HG03442 (cell line): ENCODE measurements at regions not wholly inside any gene's neighbourhood (a gene's known extent, or its start where the extent isn't known, plus 50 kb on each side); places are given as distances from the start of the nearest gene placed in this dataset.

Experiments used
- ATAC-seq: cut with Tn5 transposase; IDR thresholded peaks from one replicate; pipeline ENCODE4 v1.9.1; 2021; ENCODE audit warnings: mild to moderate bottlenecking, moderate library complexity; ENCODE audit not compliant: unreplicated experiment

DNA sequence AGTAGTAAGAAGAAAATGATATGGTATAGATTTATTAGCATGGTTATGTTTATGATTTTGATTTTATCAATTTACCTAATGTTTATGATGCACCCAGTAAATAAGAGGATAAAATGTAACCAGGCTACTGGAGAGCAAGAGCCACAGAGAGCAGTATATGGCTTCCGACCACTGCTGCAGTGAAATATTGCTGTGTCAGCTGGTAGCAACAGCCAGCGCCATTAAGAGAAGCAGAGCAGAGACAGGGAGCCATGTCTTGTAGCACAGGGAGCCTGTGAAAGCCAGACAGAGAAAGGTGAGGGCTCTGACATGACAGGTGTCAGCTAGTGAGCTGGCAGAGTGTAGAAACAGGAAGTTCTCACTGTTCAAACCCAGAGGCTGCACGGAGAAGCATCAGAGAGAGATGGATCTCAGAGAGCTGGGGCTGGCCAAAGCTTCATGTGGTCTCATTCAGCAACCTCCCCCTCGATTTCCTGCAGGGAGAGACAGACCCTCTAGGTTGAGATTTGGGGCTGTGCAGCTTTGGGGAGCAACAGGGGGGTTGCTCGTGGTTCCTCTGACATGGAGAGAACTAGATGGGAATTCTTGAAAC lies 202.1 kb downstream of the MED10 start:
- ATAC-seq, result no peak

DNA sequence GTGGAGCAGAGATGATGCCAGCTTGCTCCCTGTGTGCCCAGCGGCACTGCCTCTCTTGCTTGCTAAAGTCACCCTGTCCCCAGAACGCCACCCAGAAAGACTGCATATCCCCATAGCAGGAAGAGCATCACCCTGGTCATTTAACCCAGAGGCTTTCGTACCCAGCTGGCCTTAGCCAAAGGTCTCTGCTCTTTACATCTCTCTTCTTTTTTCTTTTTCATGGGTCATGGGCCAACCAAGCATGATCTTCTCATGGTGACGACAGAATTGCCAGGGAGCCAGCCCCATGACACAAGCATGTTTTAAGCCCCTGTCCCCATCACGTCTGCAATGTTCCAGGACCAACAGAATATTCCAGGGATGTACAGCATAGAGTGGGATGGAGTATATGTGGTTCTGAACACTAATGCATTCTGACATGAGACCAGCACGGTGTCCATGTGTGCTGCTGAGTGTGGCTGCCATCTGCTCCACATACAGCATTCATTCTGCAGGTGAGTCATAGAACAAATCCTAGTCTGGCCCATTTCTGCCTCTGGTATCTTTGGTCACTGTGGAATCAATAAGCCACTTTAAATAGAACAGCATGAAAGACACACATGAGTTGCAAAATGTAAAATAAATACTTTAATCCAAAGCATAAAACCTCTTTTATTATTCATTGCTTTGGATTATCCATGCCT lies 203.0 kb downstream of the MED10 start:
- no peak for ATAC-seq

DNA sequence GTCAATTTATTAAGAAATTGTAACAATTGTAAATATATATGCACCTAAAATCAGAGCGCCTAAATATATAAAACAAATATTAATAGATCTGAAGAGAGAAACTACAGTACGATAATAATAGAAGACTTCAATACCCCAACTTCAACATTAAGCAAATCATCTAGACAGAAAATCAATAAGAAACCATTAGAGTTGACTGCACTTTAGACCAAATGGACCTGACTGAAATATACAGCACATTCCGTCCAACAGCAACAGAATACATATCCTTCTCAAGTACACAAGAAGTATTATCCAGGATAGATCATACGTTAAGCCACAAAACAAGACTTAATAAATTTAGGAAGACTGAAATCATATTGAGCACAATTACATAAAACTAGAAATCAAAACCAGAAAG lies 208.7 kb downstream of the MED10 start:
- ATAC-seq, result no peak

DNA sequence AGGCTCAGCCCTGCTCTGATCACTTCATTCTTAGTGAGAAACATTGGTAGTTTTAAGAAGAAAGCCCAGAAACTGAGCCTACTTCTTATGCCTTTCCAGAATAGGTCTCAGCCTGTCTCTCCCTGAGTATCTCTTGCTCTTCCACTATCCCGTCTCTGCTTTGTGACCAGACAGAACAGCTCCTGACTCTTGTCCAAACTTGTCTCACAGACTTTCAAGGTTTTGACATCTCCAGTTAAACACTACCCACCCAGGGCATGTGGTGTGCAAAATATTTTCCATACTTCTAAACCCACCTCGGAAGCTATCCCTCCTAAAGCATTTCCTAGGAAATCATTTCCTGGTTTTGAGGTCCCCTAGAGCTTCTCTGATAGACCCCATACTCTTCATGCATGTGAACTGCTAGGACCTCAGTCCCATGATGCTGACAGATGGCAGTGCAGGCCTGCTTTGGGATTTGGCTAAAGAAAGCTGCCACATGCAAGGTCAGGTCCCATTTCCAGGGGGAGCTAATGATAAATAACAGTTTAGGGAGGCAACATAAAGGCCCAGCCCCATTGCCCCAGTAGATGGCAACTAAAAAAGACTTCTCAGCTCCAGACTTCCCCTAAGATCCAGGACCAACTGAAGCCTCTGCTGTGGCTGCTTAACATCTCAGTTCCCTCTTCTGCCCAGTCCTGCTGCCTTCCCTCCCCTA lies 211.5 kb downstream of the MED10 start:
- no peak for ATAC-seq

DNA sequence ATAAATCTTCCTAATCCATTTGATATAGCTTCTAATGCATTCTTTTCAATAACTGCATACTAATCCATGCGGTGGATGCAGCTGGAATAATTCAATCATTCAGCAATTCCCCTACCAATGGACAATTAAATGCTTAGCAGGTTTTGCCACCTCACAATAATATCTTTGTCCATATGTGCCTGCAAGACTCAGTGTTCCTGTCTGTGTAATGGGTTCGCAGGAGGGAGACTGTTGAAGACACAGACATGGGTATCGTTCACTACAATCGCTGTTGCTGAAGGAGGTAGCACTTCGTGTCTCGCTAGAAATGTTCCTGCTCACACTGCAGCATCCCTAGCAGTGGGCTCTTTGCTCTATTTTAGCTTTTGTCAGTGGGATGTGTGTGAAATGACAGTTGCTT lies 214.4 kb downstream of the MED10 start:
- ATAC-seq, result no peak

DNA sequence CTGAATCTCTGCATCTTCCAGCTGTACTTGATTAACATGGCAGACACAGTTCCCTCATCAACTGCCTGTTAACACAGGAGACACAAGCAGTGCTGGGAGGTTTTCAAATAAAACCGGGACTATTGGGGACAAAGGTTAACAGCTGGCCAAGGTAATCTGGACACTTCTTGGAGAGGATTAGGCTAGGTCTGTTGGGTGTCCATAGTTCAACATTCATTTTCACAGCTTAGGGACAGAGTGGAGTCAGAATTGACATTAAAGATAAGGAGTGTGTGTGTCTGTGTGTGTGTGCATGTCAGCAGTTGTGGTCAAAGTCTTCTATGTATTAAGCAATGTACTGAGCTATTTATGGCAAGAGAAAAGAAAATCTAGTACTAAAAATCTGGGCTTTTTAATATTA lies 216.2 kb downstream of the MED10 start:
- ATAC-seq, result no peak

DNA sequence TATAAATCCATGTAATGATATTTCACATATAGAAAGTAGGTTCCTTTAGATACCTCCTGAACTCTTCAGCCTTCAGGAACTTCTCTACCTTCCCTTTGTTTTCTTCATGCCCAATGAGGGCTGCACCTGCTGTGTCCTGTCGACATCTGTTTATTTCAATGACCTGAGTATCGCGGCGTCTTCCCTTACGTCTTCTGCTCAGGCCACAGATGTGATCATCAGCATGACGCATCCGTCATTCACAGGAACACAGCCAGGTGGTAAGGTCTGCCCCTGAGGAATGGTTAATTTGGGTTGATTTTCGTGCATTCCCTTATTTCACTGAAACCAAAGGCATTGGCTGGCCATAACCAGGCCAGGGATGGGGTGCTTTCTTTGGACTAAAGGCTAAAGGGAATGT lies 217.1 kb downstream of the MED10 start:
- no peak for ATAC-seq

DNA sequence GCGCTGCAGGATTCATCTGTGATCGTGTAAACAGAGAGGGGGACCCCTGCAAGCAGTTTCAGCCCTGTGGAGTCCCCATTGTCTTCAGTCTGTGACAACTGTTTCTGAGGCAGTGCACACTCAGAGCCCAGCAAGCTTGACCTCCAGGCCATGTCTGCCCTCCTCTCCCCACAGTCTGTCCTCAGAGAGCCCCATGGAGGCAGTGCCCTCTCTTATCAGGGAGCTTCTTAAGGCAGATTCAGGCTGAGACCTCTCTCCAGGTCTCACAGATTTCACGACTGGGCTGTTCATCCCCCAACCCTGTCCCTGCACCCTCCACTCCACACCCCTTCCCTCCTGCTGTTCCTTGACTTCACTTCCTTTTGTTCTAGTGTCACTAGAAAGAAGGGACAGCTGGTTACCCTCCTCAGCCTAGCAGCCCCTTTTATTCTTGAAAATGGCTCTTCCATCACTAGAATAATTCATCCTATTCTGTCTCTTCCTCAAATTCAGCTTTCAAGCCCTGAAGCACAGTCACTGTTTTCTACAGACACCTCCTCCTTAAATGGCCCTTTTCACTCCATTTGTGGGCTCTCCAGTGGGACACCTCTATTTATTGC lies 218.4 kb downstream of the MED10 start:
- ATAC-seq, result no peak

DNA sequence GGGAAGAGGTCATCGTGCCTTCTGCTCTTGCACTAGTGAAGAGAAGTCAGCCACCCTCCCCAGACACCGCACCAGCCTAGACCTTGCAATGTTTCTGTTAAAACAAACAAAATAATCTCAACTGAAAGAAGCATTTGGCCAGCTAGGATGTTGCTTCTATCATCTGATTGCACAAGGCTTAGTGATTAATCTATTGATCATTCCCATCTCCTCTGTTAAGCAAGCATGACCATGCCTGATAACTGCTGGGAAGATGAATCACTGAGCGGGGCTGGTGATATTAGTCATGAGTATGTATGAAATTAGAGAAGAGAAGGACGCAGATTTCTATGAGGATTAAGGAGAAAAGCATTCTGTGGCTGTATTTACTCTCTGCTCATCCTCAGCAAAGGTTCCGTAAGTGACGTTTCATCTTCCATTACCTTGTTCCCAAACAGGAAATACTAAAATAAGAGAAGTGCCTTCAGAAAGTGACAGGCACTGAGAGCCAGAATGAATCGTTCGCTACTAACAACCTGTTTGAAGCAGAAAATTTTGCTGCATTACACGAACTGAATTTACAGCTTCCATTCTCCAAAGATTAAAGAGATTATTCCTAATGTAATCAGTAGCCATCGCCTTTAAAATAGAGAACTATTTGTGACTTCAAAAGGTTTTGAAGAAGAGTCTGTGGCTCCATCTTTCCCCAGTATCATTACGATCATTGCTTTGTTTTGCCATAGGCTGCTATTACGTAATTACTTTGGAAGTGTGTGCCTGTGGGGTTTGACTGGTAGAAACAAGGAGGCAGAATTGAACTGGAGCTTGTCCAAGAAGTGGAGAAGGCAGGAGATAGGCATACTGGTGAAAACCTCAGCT lies 219.1 kb downstream of the MED10 start:
- no peak for ATAC-seq

DNA sequence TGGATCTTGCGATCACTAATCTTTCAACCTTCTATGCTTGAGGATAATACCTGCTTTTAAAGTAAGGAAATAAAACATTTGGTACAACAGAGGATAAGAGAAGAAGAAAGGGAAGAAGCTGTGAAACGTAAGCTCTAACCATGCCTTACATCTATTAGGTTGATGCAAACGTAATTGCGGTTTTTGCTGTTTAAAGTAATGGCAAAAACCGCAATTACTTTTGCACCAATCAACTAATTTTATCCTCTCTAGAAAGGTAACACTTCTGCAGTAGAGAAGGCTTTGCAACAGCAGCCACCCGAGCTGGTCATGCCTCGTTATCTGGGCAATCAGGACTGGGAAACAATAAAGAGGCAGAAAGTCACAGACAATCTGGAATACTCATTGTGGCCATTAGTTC lies 224.1 kb downstream of the MED10 start:
- no peak for ATAC-seq

DNA sequence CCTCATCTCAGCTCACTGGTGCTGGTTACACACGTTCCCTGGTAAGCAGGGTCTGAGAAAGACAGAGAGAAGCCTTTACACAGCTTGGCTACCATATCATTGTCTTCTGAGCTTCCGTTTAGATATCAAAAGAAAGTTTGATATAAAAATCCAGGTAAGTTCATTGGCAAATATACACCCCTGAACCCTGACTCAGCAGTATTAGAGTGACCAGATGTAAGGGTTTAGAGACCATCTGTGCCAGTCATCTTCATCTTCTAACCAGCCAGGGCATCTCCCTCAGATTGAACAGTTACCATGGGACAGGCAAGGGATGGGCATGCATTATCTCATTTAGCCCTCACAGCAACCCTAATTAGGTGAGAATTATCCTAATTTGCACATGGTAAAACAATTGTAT lies 232.1 kb downstream of the MED10 start:
- ATAC-seq, result no peak

DNA sequence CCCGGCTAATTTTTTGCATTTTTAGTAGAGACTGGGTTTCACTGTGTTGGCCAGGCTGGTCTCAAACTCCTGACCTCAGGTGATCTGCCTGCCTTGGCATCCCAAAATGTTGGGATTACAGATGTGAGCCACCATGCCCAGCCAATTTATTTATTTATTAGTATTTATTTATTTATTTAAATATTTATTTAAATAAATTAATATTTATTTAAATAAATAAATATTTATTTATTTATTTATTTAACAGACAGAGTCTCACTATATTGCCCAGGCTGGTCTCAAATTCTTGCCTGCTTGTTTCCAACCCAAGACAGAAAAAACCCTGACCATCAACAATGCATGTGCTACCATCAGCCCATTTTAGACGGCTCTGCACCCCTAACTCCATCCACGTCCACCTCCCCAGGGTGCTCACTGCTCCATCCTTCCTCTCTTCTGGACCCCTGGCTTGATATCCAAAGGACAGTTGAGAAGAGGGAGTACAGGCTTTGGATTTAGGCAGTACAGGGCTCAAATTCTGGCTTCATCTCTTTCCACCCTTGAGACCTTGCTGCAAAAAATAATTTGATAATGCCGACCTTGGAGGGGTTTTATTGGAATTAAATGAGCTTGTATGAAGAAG lies 232.6 kb downstream of the MED10 start:
- ATAC-seq, result no peak

DNA sequence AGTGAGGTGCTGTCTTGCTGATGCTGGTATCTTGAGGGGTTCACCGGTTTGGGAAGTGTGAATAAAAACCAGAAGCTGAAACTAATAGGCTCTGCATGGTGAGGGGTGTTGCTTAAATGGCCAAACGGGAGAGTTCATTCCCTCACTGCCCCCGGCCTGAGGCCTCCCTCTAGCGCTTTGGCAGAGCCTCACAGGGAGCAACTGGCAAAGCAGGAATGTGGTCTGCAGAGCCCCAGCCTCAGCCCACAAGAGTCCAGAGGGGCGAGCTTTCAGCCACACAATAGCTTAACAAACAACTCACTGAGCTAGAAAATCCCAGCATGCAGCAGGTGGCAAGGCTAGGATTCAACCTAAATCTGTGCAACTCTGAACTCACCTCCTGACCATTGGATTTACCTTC lies 234.8 kb downstream of the MED10 start:
- no peak for ATAC-seq

DNA sequence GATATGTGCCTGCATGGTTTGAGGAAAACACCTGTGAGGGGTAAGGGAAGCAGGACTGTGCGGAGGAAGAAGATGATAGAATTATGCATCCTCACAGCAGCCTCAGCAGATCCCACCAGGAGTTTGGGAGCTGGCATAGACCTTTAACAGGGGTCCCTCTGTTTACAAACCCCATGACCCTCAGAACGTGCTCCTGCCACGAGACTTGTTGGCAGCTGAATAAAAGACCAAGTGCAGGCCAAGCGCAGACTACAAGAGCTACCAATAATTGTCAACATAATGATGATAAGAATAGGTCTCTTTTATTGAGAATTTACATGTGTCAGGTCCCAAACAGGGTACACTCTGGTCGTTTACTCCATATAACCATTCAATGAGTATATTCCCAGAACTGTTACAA lies 236.0 kb downstream of the MED10 start:
- no peak for ATAC-seq

DNA sequence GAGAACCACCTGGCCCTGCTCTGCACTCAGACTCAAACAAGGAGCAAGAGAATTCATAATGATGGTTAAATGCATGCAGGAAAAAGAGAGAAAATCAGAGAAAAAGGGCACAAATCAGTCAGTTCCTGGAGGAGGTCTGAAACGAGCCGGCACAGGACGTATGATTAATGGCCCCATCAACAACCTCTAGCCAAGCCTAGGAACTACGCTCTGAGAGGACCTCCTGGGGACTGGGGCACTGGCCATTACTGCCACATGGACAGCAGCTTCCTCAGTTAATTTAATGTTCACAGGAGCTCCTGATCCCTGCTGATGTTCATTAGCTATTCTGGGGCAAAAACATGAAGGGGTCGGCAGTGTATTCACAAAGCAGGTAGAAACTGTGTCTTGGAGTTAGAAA lies 238.1 kb downstream of the MED10 start:
- no peak for ATAC-seq

DNA sequence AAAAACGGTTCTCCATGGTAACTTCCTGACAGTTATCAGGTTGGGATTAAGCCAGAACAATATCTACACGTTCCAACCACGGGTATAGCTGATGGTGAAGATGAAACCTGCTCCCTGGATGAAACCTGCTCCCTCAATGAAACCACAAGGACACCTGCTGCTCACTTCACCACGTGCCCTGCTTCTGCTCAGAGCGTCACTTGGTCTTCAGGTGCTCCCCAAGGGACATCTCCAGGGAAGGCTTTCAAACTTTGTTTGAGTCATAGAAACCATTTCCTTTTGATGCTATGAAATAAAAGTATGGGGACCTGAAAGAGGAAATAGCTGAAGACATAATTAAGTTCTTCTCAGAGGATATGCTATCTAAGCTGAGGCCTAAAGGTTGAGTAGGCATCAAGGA lies 242.4 kb downstream of the MED10 start:
- no peak for ATAC-seq

DNA sequence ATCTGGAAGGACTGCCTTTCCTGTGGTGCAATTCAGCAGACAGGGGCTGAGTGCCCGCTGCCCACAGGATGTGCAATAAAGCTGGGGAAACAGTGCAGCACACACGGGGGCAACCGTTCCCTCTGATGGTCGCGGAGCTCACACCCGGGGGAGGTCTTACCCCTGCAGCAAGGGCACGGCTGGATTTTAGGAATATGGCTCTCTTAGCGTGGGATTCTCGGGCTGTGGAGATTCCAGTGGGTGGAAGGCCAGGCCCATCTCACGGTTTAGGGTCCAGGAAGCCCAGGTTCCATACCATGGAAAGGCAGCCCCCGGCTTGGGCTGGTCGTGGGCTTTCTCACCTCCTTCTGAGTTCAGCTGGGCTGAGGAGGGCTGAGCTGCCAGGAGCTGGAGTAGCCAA lies 244.1 kb downstream of the MED10 start:
- no peak for ATAC-seq

DNA sequence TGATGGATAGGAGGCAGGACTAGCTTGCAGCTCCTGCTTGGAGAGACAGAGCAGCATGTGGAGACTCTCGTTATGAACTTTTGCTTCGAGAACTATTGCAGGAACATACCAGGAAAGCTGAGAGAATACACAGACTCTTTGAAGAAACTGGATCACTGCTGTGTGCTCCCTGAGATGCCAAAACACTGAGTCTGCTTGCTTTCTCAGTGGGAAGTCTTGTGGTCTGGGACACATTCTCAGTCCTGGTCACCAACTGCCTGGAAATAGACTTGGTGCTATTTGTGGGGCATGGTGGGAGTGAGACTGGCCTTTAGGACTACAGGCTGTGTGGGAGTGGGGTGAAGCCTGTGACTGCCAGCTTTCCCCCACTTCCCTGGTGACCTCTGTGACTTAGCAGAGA lies 252.6 kb downstream of the MED10 start:
- ATAC-seq, result no peak

DNA sequence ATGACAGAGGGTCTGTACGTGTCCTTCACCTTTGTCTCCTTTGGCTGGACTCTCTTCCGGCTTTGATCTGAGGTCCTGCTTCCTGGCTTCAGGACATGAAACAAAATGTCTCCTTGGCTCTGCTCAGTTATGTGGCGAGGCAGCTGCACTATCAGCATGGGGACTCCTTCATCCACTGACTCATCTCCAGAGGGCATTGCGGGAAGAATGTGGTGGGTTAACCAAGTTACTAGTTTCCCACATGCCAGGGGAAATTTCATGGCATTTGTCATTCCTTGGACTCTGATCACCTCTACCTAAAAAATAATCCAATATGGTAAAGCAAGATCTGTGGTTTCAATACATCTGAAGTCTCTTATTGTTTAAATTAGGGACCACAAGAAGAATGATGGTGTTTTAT lies 259.7 kb downstream of the MED10 start:
- no peak for ATAC-seq

DNA sequence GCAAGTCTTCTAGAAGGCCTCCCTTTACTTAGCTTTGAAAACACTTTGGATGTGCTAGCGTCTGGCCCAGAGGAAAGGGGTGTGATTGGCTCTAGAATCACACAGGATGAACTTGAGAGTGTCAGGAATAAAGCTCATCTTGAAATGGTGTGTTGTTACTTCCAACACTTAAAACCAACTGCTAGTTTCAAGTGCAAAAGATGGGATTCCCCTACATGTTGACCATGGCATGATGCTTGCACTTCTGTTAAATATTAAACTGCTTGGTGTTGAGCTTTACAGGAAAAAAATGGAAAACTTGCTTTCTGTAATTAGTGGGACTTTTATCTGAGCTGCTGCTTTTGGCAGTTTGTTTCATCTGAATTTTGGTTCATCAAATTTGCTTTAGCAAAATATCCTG lies 261.1 kb downstream of the MED10 start:
- no peak for ATAC-seq

DNA sequence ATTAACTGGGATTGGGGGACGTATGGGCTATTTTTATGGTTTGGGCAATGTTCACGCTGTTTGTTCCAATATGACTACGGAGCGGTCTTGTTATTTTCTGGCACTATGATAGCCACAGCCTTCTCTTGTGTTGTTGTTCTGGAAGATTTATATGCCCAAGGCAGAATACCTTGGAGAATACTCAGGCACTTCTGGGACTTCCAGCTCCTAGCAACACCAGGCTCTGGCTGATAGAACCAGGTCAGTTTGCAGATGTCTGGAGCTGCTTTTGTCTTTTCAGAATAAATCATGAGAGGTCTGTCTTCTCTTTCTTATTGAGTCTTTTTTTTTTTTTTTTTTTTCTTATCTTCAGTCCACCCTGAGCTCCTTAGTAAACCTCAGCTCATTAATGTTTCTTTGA lies 262.5 kb downstream of the MED10 start:
- no peak for ATAC-seq
